ENCODE measurements at regions not wholly inside any gene's neighbourhood (a gene's known extent, or its start where the extent isn't known, plus 50 kb on each side); places are given as distances from the start of the nearest gene placed in this dataset.

GRCh38 chr3:115478359-115478758 is 145.0 kb upstream of the GAP43 start:
- no peak for DNase-seq

- DNase-seq, result no peak
Measured at GRCh38 chr3:115486880-115487279, 136.4 kb upstream of the GAP43 start.

DNA sequence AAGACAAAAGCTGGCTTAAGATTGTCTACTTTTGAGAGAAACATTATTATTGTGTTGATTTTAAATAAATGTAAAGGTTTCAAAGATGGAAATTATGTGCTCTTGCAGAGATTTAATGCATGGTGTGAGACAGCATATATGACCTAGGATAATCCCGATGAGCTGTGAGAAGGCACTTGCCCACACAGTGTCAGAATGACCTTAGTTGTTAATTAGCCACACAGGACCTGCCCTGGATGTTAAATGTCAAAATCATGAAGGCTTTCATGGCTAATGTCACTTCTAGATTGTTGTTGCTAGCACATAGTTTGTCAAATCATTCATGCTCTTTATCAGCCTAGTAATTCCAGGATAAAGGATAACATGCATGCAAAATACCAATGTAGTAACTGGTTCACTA is 135.3 kb upstream of the GAP43 start:
- DNase-seq, result no peak

DNA sequence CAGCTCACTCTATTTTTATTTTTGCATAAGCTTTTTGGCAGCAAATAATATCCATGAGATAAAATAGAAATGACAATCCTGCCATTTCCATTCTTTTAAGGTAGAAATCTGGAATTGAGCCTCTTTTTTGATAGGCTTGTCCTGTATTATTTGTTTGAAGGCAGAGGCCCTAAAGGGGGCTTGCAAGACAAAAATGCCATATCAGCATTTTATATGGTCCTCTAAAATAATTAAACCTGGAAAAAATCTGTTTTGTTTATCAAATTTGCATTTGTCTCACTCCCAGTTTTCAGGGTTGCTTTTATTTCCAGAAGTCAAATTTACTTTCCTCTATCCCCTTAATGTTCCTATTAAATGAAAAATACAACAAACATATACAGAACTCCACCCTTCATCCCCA is 134.9 kb upstream of the GAP43 start:
- no peak for DNase-seq

DNA sequence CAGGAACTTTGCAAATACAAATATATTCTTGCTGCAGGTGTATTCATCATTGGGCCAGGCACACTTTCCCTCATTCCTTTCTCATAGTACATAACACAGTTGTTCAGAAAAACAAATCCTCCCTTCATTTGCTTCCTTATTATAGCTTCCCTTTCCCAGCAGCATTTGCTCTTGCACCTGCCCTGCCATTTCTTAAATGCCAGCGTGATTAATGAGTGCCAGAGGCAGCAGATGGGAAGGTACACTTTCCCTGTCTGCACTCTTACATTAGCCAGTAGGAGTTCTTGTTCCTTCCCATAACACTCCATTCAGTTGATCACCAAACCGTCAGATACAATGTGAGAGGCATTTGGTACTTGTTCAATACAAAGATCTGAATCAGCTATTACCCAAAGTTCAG is 128.5 kb upstream of the GAP43 start:
- DNase-seq, result no peak

DNA sequence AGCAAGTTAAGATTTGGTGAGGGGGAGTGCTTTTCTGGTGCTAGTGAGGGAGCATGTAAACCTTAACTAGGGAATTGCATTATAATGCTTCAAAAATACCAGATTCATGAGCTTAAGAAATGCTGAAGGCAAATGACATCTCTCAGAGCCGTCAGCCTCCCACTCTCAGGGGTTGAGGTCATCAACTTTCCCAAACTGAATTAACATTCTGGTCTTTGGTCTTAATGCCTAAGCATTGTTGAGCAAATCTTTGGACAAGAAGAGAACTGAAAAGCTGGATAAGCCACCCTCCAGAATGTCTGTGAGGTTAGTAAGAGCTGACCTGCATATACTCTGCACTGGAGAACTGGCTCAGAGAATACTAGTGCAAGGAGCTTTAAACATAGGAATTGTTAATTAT is 124.9 kb upstream of the GAP43 start:
- no peak for DNase-seq

DNA sequence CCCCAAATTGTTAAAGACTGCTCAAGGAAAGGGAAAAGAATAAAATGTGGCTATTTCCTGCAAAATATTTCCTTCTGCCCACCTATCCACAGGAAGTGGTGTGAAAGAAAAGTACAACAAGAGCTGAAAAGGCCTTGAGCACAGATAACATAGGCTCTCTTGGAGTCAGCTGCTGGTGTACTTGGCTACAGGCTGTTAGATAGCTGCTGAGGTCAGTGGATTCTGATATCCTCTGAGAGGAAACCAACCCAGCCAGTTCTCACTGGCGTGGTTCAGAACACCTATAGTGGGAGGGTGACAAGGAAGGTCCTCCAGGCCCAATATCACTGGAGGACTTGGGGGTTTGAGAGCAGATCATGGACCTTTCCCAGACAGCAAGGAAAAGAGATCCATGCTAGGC is 124.4 kb upstream of the GAP43 start:
- no peak for DNase-seq

DNA sequence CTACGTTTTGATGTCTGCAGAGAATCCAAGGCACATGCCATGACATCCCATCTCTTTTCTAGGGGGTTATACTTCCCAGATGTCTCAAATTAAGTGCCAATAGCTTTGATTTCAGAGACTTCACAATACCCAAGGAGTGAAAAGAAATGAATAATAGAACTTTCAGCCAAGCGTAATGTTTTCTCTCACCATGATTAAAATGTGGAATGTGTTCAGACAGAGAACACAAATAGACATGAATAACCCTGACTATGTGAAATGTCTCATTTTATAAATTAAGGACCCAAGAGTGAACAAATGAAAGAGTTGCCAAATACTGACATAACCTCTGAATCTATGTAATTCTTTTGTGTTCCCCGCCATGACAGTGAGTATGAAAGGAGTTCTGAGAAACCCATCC is 123.6 kb upstream of the GAP43 start:
- DNase-seq, result no peak

GRCh38 chr3:115500795-115501194 is 122.5 kb upstream of the GAP43 start:
- DNase-seq, result no peak

- DNase-seq, result no peak
Measured at GRCh38 chr3:115502128-115502527, 121.2 kb upstream of the GAP43 start.

GRCh38 chr3:115503394-115503793 is 119.9 kb upstream of the GAP43 start:
- no peak for DNase-seq

GRCh38 chr3:115508562-115508961 is 114.7 kb upstream of the GAP43 start:
- no peak for DNase-seq

DNA sequence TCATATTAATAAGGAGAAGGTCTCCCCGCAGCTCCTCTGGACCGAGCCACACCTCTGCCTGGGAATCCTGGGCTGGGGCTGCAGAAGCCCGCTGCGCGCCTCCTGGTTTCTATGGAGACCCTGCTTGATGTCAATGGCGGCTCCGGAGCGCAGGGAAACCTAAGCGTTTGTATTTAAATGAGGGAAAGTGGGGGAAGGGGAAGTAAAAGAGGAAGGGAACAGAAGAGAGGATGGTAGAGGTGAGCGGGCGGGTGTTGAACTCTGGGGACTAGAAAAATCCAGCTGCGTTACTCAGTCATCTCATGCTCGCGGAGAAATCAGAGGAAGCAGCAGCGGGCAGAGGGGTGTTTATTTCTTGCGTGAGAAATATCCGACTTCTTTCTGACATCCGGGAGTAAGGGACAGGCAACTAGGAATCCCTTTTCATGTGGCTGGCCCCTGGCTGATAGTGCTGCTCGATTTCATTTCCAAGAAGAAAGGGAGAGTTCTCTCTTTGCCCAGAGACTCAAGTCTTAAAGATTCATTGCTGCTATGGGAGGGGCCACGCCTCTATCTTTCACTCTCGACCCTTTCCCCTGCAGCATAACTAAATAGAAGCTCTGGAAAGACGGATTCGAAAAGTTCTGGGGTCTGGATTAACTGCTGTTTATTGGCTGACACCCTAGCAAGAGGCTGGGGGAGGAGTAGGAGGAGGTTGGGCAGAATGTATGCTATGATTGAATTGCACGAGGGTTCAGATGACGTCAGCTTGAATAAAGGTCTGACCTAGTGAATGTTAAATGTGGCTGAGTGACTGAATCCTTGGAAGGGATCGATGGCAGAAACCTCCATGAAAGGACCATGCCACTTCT is 110.5 kb upstream of the GAP43 start:
- DNase-seq, result peak in 1 of 2 donors; percentile 28

GRCh38 chr3:115513416-115513800 is 109.9 kb upstream of the GAP43 start:
- DNase-seq, result peak in 1 of 2 donors; percentile 39

DNA sequence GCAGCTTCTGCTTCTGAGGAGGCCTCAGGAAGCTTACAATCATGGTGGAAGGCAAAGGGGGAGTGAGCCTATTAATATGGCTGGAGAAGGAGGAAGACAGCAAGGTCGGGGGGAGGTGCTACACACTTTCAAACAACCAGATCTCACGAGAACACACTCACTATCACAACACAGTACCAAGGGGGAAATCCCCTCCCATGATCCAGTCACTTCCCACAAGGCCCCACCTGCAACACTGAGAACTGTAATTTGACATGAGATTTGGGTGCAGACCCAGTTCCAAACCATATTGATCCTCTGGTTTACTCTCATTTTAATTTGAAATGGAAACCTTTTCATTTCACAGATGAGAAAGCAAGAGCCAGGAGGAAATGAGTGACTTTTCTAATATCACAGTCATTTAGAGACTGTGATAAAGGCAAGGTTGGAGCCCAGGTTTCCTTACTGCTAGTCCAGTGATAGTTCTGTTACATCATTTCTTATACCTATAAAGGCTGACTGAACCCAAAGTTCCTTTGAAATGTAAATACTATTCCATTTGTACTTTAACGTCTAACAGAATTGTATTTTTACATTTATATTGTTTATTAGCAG is 105.8 kb upstream of the GAP43 start:
- no peak for DNase-seq

- no peak for DNase-seq
Measured at GRCh38 chr3:115518100-115518852, 105.0 kb upstream of the GAP43 start.

DNA sequence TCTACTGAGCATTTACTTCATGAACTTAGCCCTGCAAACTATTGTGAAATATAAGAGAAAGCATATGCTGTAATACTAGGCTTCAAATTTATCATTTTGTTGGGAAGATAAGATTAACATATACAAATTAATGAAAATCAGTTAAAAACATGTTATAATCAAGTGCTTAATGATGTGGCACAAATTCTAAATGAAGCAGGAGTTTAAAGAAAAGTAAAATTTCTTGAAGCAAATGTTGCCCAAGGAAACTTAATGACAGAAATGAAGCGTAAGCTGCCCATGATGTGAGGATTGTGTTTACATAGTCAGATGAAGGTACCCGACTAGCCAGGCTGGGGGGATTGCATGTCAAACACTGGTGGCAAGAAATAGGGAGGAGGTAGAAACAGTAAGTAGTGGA is 103.1 kb upstream of the GAP43 start:
- no peak for DNase-seq

DNA sequence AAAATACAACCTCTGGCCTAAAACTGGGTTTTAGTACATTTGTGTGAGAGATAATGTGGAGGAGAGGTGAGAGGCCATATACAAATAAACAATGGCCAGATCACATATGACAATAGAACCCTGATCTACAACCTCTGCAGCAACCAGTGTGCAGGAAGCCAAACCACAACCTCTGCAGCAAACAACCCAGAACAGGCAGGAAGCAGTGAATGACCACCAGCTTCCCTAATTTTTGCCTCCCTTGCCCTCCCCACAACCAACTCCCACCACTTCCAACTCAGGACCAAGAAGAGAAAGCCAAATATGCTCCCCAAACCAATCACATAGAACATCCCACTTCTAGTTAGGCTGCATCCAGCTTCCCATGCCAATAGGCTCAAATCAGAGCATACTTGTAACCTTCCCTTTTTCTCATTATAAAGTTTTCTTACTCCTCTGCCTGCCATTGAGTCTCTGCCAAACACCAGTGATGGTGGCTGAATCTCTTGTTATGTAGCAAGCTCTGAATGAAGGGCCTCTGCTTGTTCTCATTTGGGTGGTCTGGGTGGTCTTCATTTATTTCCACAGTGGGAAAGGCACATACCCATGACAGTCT is 102.6 kb upstream of the GAP43 start:
- no peak for DNase-seq

GRCh38 chr3:115523458-115523857 is 99.9 kb upstream of the GAP43 start:
- DNase-seq, result no peak

- DNase-seq, result no peak
Measured at GRCh38 chr3:115524549-115524948, 98.8 kb upstream of the GAP43 start.

- DNase-seq, result no peak
Measured at GRCh38 chr3:115525731-115526130, 97.6 kb upstream of the GAP43 start.

DNA sequence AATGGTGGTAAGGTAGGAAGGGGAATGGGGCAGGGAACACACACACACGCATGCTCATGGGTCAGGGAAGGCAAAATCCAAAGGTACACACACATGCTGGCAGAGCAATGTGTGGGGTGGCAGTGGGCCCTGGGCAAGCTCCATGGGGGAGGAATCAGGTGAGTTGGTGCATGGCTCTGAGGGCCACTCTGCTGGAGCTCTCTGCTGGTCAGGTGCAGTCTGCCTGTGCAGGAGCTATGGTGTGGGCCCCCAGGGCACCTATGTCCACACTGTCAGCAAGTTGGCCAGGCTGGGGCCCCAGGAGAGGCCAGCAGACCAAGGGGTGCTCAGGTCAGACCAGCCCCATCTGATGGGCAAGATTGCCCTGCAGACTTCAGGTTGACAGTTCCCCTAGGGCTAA is 90.1 kb upstream of the GAP43 start:
- no peak for DNase-seq

DNA sequence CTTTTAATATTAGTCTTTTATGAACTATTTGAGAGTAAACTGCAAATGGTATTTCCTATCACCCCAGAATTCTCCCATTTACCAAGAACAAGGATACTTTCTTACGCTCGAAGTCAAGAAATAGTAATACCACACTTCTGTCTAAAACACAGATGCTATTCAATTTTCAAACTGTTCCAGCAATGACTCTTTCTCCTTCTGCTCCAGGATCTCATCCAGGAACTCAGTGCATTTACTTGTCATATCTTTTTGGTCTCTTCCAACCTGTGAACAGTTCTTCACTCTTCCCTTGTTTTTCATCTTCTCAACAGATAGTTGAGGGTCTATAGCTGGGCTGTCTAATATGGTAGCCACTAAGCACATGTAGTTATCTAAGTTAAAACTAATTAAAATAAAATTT is 87.1 kb upstream of the GAP43 start:
- no peak for DNase-seq

DNA sequence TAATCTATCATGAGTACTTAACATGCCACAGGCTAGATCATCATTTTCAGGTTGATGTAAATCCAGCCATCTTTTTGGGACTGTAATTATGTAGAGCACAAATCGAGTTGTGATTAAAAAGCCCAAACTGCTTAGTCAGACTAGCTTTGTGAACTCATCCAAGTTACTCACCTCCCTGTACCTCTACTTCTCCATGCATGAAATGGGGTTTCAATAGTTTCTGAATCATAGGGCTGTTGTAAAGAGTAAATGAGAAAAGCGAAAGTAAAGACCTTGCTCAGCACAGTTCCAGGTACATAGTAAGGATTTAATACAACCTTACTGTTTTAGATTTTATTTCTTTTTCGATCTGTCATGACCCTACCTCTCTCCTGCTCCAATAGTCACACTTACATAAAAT is 85.6 kb upstream of the GAP43 start:
- no peak for DNase-seq
